Bronchial epithelial cell (primary cell): ENCODE measurements at regions not wholly inside any gene's neighbourhood (a gene's known extent, or its start where the extent isn't known, plus 50 kb on each side); places are given as distances from the start of the nearest gene placed in this dataset.
A peak's percentile ranks its signal among the peaks of the same experiment; 100 is the strongest.

Source experiments
- DNase-seq: peaks from one replicate; pipeline ENCODE4 v3.0.0-alpha.2; 2010; ENCODE audit warnings: low read depth
- FAIRE-seq: peaks from 2 replicates; lab custom pipeline; 2011; peaks lifted over from hg19 to GRCh38; lab: Jason Lieb, UNC
- H3K27me3 ChIP-seq: 2 replicates; pipeline ENCODE4 v1.5.1; 2011; ENCODE audit warnings: low read length; ENCODE audit not compliant: control insufficient read depth, insufficient read depth
- H3K36me3 ChIP-seq: 2 replicates; pipeline ENCODE4 v1.5.1; 2011; ENCODE audit warnings: low read length; ENCODE audit not compliant: control insufficient read depth, insufficient read depth
- H3K4me3 ChIP-seq: 2 replicates; pipeline ENCODE4 v1.5.1; 2011; ENCODE audit warnings: mild to moderate bottlenecking, low read depth, low read length, control low read depth
- CTCF ChIP-seq: IDR thresholded peaks from 2 replicates; pipeline ENCODE4 v1.5.1; 2011; ENCODE audit warnings: mild to moderate bottlenecking, moderate library complexity, low read length, control low read depth, inconsistent platforms; ENCODE audit not compliant: insufficient read depth, severe bottlenecking

DNA sequence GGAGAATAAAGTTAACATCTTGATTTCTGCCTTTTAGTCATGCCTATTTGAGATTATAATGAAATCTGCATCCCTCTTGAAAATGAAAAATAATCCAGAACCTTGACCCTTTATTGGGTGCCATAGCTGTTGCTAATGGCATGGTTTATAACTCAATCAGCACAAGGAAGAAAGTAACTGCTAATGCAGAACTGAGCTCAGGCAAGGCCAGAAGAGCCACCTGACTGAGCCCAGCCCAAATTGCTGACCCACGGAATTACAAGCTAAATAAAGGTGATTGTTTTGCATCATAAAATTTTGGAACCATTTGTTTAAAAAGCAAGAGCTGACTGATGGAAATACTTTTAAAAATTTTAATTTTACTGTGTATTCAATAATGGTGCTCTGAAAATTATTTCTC lies 76.4 kb upstream of the TBL1X start:
- no peak for FAIRE-seq
- TF ChIP-seq CTCF, result no peak

DNA sequence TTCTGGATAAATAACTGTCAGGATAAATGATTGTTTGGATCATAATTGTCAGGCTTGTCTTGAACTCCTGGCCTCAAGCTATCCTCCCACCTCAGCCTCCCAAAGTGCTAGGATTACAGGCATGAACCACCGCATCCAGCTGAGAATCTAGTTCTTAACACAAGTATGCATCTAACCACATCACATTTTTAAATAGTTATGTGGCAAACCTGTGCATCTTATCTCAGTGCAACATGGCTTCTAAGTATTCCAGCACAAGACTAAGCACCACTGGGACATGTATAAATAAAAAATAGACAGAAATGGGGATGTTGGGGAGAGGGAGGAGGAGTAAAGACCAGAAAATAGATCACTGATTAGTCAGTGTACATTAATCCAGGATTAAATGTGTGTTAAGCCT lies 74.7 kb upstream of the TBL1X start:
- Histone ChIP-seq H3K36me3 (no peaks in the 10 kb centered on the region), H3K27me3 (no peaks in the 10 kb centered on the region), H3K4me3 (no peak overlapping the region)
- DNase-seq (no peak), FAIRE-seq (no peak)
- TF ChIP-seq CTCF, result no peak

More for the DNA sequence above, 76.4 kb upstream of the TBL1X start:
- Histone ChIP-seq H3K36me3 (no peaks in the 10 kb centered on the region), H3K27me3 (no peaks in the 10 kb centered on the region), H3K4me3 (no peak overlapping the region)
- no peak for DNase-seq

DNA sequence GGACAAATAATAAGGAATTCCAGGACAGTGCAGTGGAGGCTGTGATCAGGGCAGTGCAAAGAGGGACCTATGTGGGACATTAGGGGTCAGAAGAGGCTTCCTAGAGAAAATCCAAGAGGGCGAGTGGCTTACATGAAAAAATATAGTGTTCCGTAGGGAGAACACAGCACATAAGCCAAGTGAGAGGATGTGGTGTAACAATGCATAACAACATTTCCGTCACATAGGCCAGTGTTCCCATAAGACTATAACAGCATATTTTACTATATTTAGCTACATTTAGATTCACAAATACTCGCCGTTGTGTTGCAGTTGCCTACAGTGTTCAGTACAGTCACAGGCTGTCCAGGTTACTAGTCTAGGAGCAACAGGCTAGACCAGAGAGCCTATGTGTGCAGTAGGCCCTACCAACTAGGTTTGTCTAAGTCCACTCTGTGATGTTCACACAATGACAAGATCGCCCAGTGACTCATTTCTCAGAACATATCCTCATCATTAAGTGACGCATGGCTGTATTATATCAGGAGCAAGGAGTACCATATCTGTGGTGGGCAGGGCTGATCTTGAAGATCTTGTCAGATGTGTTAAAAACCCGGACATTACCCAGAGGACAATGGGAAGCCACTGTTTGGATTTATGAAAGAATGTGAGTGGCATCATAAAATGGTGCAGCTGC lies 74.0 kb upstream of the TBL1X start:
- no peak for TF ChIP-seq CTCF
- Histone ChIP-seq H3K27me3 (no peaks in the 10 kb centered on the region), H3K4me3 (no peak overlapping the region), H3K36me3 (no peaks in the 10 kb centered on the region)
- DNase-seq (no peak), FAIRE-seq (no peak)

DNA sequence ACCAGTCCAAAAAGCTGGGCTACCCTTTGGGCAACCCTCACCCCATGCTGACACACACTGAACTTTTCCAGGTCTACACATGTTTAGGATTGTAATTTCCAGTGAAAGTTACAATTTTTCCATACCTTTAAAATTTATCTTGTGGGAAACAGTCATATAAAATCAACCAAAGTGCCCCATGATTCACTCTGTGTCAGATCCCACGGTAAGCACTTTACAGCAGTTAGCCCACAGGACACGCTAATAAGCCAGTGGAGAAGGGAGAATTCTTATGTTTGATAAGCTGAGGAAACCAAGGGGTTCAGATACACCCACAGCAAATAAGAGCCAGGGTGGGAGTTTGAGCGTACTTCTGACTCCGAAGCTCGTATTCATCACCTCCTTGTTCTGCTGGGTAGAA lies 72.4 kb upstream of the TBL1X start:
- no peak for FAIRE-seq
- Histone ChIP-seq H3K36me3 (no peaks in the 10 kb centered on the region), H3K27me3 (no peaks in the 10 kb centered on the region), H3K4me3 (no peak overlapping the region)
- DNase-seq, result peak; percentile 35
- TF ChIP-seq CTCF, result no peak

- H3K27me3 ChIP-seq, result no peaks in the 10 kb centered on the region
These were observed 71.3 kb upstream of the TBL1X start for GRCh38 chrX:9393571-9393970.

More at GRCh38 chrX:9393571-9393970, 71.3 kb upstream of the TBL1X start:
- no peak for DNase-seq
- H3K36me3 ChIP-seq, result no peaks in the 10 kb centered on the region
- no peak for FAIRE-seq
- no peak overlapping the region for H3K4me3 ChIP-seq
- TF ChIP-seq CTCF, result no peak
